ENCODE measurements at regions not wholly inside any gene's neighbourhood (a gene's known extent, or its start where the extent isn't known, plus 50 kb on each side); places are given as distances from the start of the nearest gene placed in this dataset.

DNA sequence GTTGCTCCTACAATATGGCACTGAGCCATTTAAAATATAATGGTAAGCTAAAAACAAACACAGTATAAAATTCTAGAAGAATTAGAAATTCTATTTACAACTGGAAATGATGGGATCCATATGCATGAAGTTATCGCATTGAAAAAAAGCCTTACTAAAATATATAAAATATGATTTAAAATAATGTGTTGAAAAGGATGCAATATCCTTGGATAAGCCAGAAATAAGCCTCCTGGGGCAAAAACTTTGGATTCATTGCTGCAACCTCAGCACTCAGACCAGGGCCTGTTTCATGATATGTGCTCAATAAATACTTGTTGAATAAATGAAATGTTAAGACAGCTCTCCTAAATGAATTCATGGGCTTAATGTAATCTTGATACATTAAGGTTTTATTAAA, 170.2 kb downstream of the SEM1 start:
- Histone ChIP-seq H3K9me3 (ENCODE audit: low read depth) (no peaks in the 10 kb centered on the region), H3K36me3 (no peaks in the 10 kb centered on the region), H3K4me1 (ENCODE audit: low read depth) (no peaks in the 10 kb centered on the region), H3K27me3 (no peaks in the 10 kb centered on the region), H3K4me3 (no peak overlapping the region), H3K27ac (no peak overlapping the region)
- no peak for TF ChIP-seq CTCF (IDR thresholded peaks at IDR 0.05; ENCODE audit: low read depth, low read length)
- no peak for DNase-seq (ENCODE audit: low read depth in 1 of 2, low spot score in 1 of 2)

- H3K9me3 ChIP-seq (ENCODE audit: low read depth): no peaks in the 10 kb centered on the region
- no peak for TF ChIP-seq CTCF (IDR thresholded peaks at IDR 0.05; ENCODE audit: low read depth, low read length)
- no peaks in the 10 kb centered on the region for H3K27me3 ChIP-seq
- no peaks in the 10 kb centered on the region for H3K4me1 ChIP-seq (ENCODE audit: low read depth)
- no peaks in the 10 kb centered on the region for H3K36me3 ChIP-seq
- H3K4me3 ChIP-seq: no peak overlapping the region
- H3K27ac ChIP-seq: no peak overlapping the region
- no peak for DNase-seq (ENCODE audit: low read depth in 1 of 2, low spot score in 1 of 2)
Measured at GRCh38 chr7:96538632-96539031, 171.0 kb downstream of the SEM1 start.

GRCh38 chr7:96534221-96534620, 175.4 kb downstream of the SEM1 start:
- Histone ChIP-seq H3K27ac (no peak overlapping the region), H3K4me1 (ENCODE audit: low read depth) (no peaks in the 10 kb centered on the region), H3K4me3 (no peak overlapping the region), H3K27me3 (no peaks in the 10 kb centered on the region), H3K9me3 (ENCODE audit: low read depth) (no peaks in the 10 kb centered on the region), H3K36me3 (no peaks in the 10 kb centered on the region)
- TF ChIP-seq CTCF (IDR thresholded peaks at IDR 0.05; ENCODE audit: low read depth, low read length): no peak
- no peak for DNase-seq (ENCODE audit: low read depth in 1 of 2, low spot score in 1 of 2)

GRCh38 chr7:96532428-96532935, 177.2 kb downstream of the SEM1 start:
- no peak overlapping the region for H3K4me3 ChIP-seq
- no peak for TF ChIP-seq CTCF (IDR thresholded peaks at IDR 0.05; ENCODE audit: low read depth, low read length)
- DNase-seq (ENCODE audit: low read depth in 1 of 2, low spot score in 1 of 2): no peak
- no peaks in the 10 kb centered on the region for H3K27me3 ChIP-seq
- H3K9me3 ChIP-seq (ENCODE audit: low read depth): no peaks in the 10 kb centered on the region
- H3K36me3 ChIP-seq: no peaks in the 10 kb centered on the region
- H3K4me1 ChIP-seq (ENCODE audit: low read depth): no peaks in the 10 kb centered on the region
- H3K27ac ChIP-seq: no peak overlapping the region

- no peak for TF ChIP-seq CTCF (IDR thresholded peaks at IDR 0.05; ENCODE audit: low read depth, low read length)
- Histone ChIP-seq H3K9me3 (ENCODE audit: low read depth) (no peaks in the 10 kb centered on the region), H3K4me3 (no peak overlapping the region), H3K36me3 (no peaks in the 10 kb centered on the region), H3K27ac (no peak overlapping the region), H3K4me1 (ENCODE audit: low read depth) (no peaks in the 10 kb centered on the region), H3K27me3 (no peaks in the 10 kb centered on the region)
- no peak for DNase-seq (ENCODE audit: low read depth in 1 of 2, low spot score in 1 of 2)
Measured at GRCh38 chr7:96531331-96531730, 178.3 kb downstream of the SEM1 start.

DNA sequence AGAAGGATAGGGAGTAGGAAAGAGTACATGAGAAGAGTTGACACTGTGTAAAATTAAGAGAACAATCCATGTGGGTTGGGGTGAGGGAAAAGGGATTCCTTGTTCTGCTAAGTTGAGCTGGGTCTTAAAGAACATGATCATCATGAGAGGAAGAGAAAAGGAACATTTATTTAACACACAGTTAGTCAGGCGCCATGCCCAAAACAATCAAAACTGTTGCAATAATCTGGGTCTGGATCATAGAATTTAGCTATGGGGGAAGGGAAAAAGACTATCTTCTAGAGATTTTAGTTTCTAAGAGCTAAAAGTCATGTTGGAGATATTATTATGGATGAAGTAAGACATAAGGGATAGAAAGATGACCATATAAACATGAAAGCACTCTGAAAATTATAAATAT, 178.9 kb downstream of the SEM1 start:
- DNase-seq (ENCODE audit: low read depth in 1 of 2, low spot score in 1 of 2): no peak
- no peaks in the 10 kb centered on the region for H3K36me3 ChIP-seq
- no peak overlapping the region for H3K27ac ChIP-seq
- no peaks in the 10 kb centered on the region for H3K4me1 ChIP-seq (ENCODE audit: low read depth)
- H3K9me3 ChIP-seq (ENCODE audit: low read depth): no peaks in the 10 kb centered on the region
- H3K27me3 ChIP-seq: no peaks in the 10 kb centered on the region
- H3K4me3 ChIP-seq: no peak overlapping the region
- no peak for TF ChIP-seq CTCF (IDR thresholded peaks at IDR 0.05; ENCODE audit: low read depth, low read length)
